Endothelial cell of umbilical vein (primary cell): ENCODE measurements at regions not wholly inside any gene's neighbourhood (a gene's known extent, or its start where the extent isn't known, plus 50 kb on each side); places are given as distances from the start of the nearest gene placed in this dataset.

Experiments
- BruUV-seq: library from RNA; stranded (reverse); fragments of 400-500 nt; replicated peaks from 2 replicates; lab custom pipeline; 2021; lab: Mats Ljungman, UMichigan
- CTCF ChIA-PET: fragments of 300-600, 350-600 bp; sonication (Branson Sonifier 250); formaldehyde crosslinking; loops from one replicate; lab custom pipeline; 2021; ENCODE audit warnings: antibody characterized with exemption, inconsistent platforms; lab: Charles Lee
- POLR2A ChIA-PET: fragments of 300-600, 350-600 bp; sonication (Branson Sonifier 250); formaldehyde crosslinking; loops from one replicate; lab custom pipeline; 2021; ENCODE audit warnings: antibody characterized with exemption, inconsistent platforms; lab: Charles Lee
- DNase-seq: peaks from one replicate; pipeline ENCODE4 v3.0.0-alpha.2; 2011; ENCODE audit warnings: low read depth, low spot score
- FAIRE-seq: peaks from 2 replicates; lab custom pipeline; 2011; peaks lifted over from hg19 to GRCh38; lab: Jason Lieb, UNC
- H2AFZ ChIP-seq: 2 replicates; pipeline ENCODE4 v1.6.0; 2012; ENCODE audit warnings: low read depth, low read length, control low read depth, inconsistent platforms
- H3K27ac ChIP-seq: 2 replicates; pipeline ENCODE4 v1.5.1; 2011; ENCODE audit warnings: low read depth, mild to moderate bottlenecking, control low read depth, low read length, moderate library complexity; ENCODE audit not compliant: insufficient read depth
- H3K27me3 ChIP-seq, 2 experiments: 2 replicates each; pipeline versions ENCODE4 v1.6.0 to v1.6.1; 2011; ENCODE audit warnings: low read length in 2 of 2, mixed read lengths in 1 of 2; ENCODE audit not compliant: control insufficient read depth in 2 of 2, insufficient read depth in 2 of 2
- H3K36me3 ChIP-seq, 2 experiments: 2 replicates in 1 of 2; 3 replicates in 1 of 2; pipeline ENCODE4 v1.5.1; 2011; ENCODE audit warnings: low read length in 2 of 2, mild to moderate bottlenecking in 1 of 2, moderate library complexity in 1 of 2; ENCODE audit not compliant: control insufficient read depth in 2 of 2, insufficient read depth in 2 of 2; ENCODE audit errors: extremely low read depth in 1 of 2
- H3K4me1 ChIP-seq: 3 replicates; pipeline ENCODE4 v1.5.1; 2011; ENCODE audit warnings: mild to moderate bottlenecking, low read length; ENCODE audit not compliant: control insufficient read depth, insufficient read depth; ENCODE audit errors: extremely low read depth
- H3K4me2 ChIP-seq: 2 replicates; pipeline ENCODE4 v1.6.1; 2011; ENCODE audit warnings: low read length, control low read depth, mixed read lengths; ENCODE audit not compliant: insufficient read depth
- H3K4me3 ChIP-seq, 3 experiments: fragments of 200-600 bp in 1 of 3; sonication (generic), shearing (Covaris generic) in 1 of 3; replicated peaks in 1 of 3; 2 replicates each; pipeline ENCODE4 v1.5.1; 2011 to 2016; ENCODE audit warnings: control low read depth in 3 of 3, low read length in 3 of 3, mild to moderate bottlenecking in 2 of 3, inconsistent platforms in 1 of 3, low read depth in 1 of 3, moderate library complexity in 1 of 3; ENCODE audit not compliant: insufficient read depth in 1 of 3
- H3K79me2 ChIP-seq: 2 replicates; pipeline ENCODE4 v1.6.0; 2012; ENCODE audit warnings: low read length, inconsistent platforms; ENCODE audit not compliant: control insufficient read depth, insufficient read depth
- H3K9ac ChIP-seq: replicated peaks from 2 replicates; pipeline ENCODE3; 2011; ENCODE audit warnings: low read length, control low read depth; ENCODE audit not compliant: insufficient read depth; ENCODE audit errors: extremely low read depth
- H3K9me1 ChIP-seq: replicated peaks from 3 replicates; pipeline ENCODE4 v1.6.0; 2011; ENCODE audit warnings: mild to moderate bottlenecking, low read length; ENCODE audit not compliant: control insufficient read depth, insufficient read depth; ENCODE audit errors: extremely low read depth
- H3K9me3 ChIP-seq: replicated peaks from 2 replicates; pipeline ENCODE4 v1.5.1; 2012; ENCODE audit warnings: low read length, inconsistent platforms; ENCODE audit not compliant: control insufficient read depth, insufficient read depth
- H4K20me1 ChIP-seq: replicated peaks from 2 replicates; pipeline ENCODE3; 2011; ENCODE audit warnings: mild to moderate bottlenecking, low read length; ENCODE audit not compliant: control insufficient read depth, insufficient read depth; ENCODE audit errors: extremely low read depth
- EZH2 ChIP-seq: IDR thresholded peaks from 2 replicates; pipeline ENCODE4 v1.6.1; 2012; ENCODE audit warnings: borderline replicate concordance, low read depth, mild to moderate bottlenecking, moderate library complexity, low read length, inconsistent platforms; ENCODE audit not compliant: severe bottlenecking
- FOS ChIP-seq: IDR thresholded peaks from 2 replicates; pipeline ENCODE4 v1.6.1; 2011; ENCODE audit warnings: mild to moderate bottlenecking, low read length, moderate library complexity, borderline replicate concordance; ENCODE audit not compliant: insufficient read depth
- GATA2 ChIP-seq: IDR thresholded peaks from 2 replicates; pipeline ENCODE4 v1.7.0; 2011; ENCODE audit warnings: low read depth, mild to moderate bottlenecking, moderate library complexity, mixed read lengths, low read length; ENCODE audit not compliant: insufficient read length, insufficient read depth
- JUN ChIP-seq: IDR thresholded peaks from 2 replicates; pipeline ENCODE4 v1.6.1; 2011; ENCODE audit warnings: borderline replicate concordance, low read depth; ENCODE audit not compliant: insufficient read length, insufficient read depth
- MYC ChIP-seq: IDR thresholded peaks from one replicate; pipeline ENCODE4 v1.6.1; 2011; ENCODE audit warnings: mild to moderate bottlenecking, low read depth, low read length
- POLR2A ChIP-seq: IDR thresholded peaks from 2 replicates; pipeline ENCODE4 v1.6.1; 2012; ENCODE audit warnings: low read depth, mild to moderate bottlenecking, control low read depth, low read length
- POLR2AphosphoS5 ChIP-seq: IDR thresholded peaks from 2 replicates; pipeline ENCODE4 v1.6.1; 2012; ENCODE audit warnings: low read depth, mild to moderate bottlenecking, control low read depth, low read length, moderate library complexity; ENCODE audit not compliant: insufficient read depth
- dilution Hi-C: fragments of 300-500 bp; cut with MboI; formaldehyde crosslinking; loops from one replicate; pipeline ENCODE4 v1.15.0; 2019; ENCODE audit warnings: low sequenced_read_pairs; ENCODE audit not compliant: extremely low pct_ligation_motif_present
- intact Hi-C: fragments of 100-400 bp; cut with micrococcal nuclease; formaldehyde crosslinking; loops from one replicate; pipeline ENCODE4 v1.10.0; 2022
- TF ChIP-seq, protein P1 (sequence below): IDR thresholded peaks from 2 replicates; pipeline ENCODE4 v1.6.1; 2011; ENCODE audit not compliant: insufficient read depth, insufficient read length
- TF ChIP-seq, protein P2 (sequence below), 2 donors: IDR thresholded peaks; 1 replicate in 1 of 2; 2 replicates in 1 of 2; pipeline ENCODE4 v1.5.1; 2011; ENCODE audit warnings: low read length in 2 of 2, mild to moderate bottlenecking in 2 of 2, moderate library complexity in 2 of 2, control low read depth in 1 of 2, inconsistent platforms in 1 of 2, low read depth in 1 of 2; ENCODE audit not compliant: insufficient read depth in 1 of 2; ENCODE audit errors: extremely low read depth in 1 of 2

DNA sequence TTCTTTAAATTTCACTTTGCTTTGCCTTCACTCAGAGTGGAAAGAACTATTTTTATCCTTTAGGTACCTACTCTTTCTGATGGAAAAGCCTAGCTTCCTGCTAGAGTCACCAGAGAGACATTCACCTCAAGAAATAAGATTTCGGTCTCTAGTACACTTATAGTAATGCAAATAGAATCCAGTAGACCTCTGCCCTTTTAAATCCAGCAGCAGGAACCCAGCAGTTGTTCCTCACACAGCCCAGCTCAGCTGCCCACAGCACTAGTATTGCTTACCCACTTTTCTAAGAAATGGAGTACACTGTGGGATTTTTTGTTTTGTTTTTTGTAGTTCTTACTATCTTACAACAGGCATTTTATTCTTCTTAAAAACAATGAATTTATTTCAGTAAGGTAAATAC is 497.0 kb upstream of the CCDC54 start:
- no peak overlapping the region for H3K4me3 ChIP-seq
- no peaks in the 10 kb centered on the region for H3K4me1 ChIP-seq
- H3K9ac ChIP-seq: no peak overlapping the region
- FAIRE-seq (no peak), DNase-seq (no peak)
- no peak overlapping the region for H2AFZ ChIP-seq
- H3K4me2 ChIP-seq: no peak overlapping the region
- no peaks in the 10 kb centered on the region for H3K9me3 ChIP-seq
- no TSS peak for BruUV-seq
- intact Hi-C loops (no loop called here), dilution Hi-C loops (no loop called here)
- H3K27me3 ChIP-seq: no peaks in the 10 kb centered on the region
- no peaks in the 10 kb centered on the region for H4K20me1 ChIP-seq
- no peak overlapping the region for H3K27ac ChIP-seq
- H3K9me1 ChIP-seq: no peaks in the 10 kb centered on the region
- ChIA-PET POLR2A (no interaction called here), CTCF (interaction anchor here (1.2 to 2.2 kb wide), 2 partner anchors 10 to 11 kb away, joined by 3 to 4 read pairs; no protein-coding TSS in a partner anchor)
- TF ChIP-seq, protein P1, sequence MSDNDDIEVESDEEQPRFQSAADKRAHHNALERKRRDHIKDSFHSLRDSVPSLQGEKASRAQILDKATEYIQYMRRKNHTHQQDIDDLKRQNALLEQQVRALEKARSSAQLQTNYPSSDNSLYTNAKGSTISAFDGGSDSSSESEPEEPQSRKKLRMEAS: no peak
- no peak for TF ChIP-seq JUN
- no peak for TF ChIP-seq FOS
- TF ChIP-seq POLR2AphosphoS5: no peak
- TF ChIP-seq MYC: no peak
- no peak for TF ChIP-seq EZH2
- H3K36me3 ChIP-seq: no peaks in the 10 kb centered on the region
- H3K79me2 ChIP-seq: no peaks in the 10 kb centered on the region

DNA sequence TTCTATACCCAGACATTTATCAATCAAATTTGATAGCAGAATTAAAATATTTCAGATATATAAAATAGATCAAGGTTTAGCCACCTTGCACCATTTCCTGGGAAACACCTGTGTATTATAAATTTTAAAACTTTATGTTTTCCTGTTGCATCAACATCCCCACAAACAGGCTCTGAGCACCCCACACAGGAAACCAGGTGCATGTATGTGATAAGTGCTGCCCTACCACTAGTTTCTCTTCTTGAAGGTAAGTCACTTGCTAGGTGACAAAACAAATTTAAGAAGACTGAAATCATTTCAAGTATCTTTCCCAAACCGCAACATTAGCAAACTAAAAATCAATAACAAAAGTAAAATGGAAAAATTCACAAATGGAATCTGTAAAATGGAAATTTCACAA is 496.1 kb upstream of the CCDC54 start:
- Histone ChIP-seq H3K36me3 (no peaks in the 10 kb centered on the region), H3K79me2 (no peaks in the 10 kb centered on the region), H3K4me2 (no peak overlapping the region), H4K20me1 (no peaks in the 10 kb centered on the region), H3K4me3 (no peak overlapping the region), H3K9me3 (no peaks in the 10 kb centered on the region), H3K4me1 (no peaks in the 10 kb centered on the region), H3K27me3 (no peaks in the 10 kb centered on the region), H3K9ac (no peak overlapping the region), H3K27ac (no peak overlapping the region), H3K9me1 (no peaks in the 10 kb centered on the region), H2AFZ (no peak overlapping the region)
- BruUV-seq: no TSS peak
- TF ChIP-seq, protein P2, sequence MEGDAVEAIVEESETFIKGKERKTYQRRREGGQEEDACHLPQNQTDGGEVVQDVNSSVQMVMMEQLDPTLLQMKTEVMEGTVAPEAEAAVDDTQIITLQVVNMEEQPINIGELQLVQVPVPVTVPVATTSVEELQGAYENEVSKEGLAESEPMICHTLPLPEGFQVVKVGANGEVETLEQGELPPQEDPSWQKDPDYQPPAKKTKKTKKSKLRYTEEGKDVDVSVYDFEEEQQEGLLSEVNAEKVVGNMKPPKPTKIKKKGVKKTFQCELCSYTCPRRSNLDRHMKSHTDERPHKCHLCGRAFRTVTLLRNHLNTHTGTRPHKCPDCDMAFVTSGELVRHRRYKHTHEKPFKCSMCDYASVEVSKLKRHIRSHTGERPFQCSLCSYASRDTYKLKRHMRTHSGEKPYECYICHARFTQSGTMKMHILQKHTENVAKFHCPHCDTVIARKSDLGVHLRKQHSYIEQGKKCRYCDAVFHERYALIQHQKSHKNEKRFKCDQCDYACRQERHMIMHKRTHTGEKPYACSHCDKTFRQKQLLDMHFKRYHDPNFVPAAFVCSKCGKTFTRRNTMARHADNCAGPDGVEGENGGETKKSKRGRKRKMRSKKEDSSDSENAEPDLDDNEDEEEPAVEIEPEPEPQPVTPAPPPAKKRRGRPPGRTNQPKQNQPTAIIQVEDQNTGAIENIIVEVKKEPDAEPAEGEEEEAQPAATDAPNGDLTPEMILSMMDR (IDR thresholded peaks at IDR 0.05; ENCODE audit: extremely low read depth in 1 of 2, insufficient read depth in 1 of 2, low read depth in 1 of 2, low read length in 2 of 2): no peak
- no peak for TF ChIP-seq MYC
- TF ChIP-seq POLR2A: no peak
- TF ChIP-seq JUN: no peak
- TF ChIP-seq, protein P1: no peak
- no peak for TF ChIP-seq POLR2AphosphoS5
- TF ChIP-seq EZH2: no peak
- TF ChIP-seq GATA2: no peak
- no peak for TF ChIP-seq FOS
- DNase-seq (no peak), FAIRE-seq (no peak)
- dilution Hi-C loops: no loop called here
- POLR2A ChIA-PET: no interaction called here
- CTCF ChIA-PET: interaction anchor here (1.0 to 2.2 kb wide), 2 partner anchors 9 to 11 kb away, joined by 3 to 4 read pairs; no protein-coding TSS in a partner anchor
- intact Hi-C loops: no loop called here
